KOPT-K1 (cell line): ENCODE measurements at regions not wholly inside any gene's neighbourhood (a gene's known extent, or its start where the extent isn't known, plus 50 kb on each side); places are given as distances from the start of the nearest gene placed in this dataset.

Experiments used
- H3K27ac ChIP-seq: fragments of 200-600 bp; sonication (generic); 2 replicates; pipeline ENCODE4 v1.5.1; 2016; ENCODE audit warnings: antibody characterized with exemption, mild to moderate bottlenecking, low read depth, low read length; ENCODE audit not compliant: poor library complexity, severe bottlenecking
- H3K36me3 ChIP-seq: fragments of 200-600 bp; sonication (generic); 2 replicates; pipeline ENCODE4 v1.5.1; 2017; ENCODE audit warnings: antibody characterized with exemption, mild to moderate bottlenecking, low read length, moderate library complexity; ENCODE audit not compliant: insufficient read depth
- H3K9me3 ChIP-seq: fragments of 200-600 bp; sonication (generic); 2 replicates; pipeline ENCODE4 v1.5.1; 2017; ENCODE audit warnings: antibody characterized with exemption, low read length, mild to moderate bottlenecking; ENCODE audit not compliant: insufficient read depth, poor library complexity, severe bottlenecking

DNA sequence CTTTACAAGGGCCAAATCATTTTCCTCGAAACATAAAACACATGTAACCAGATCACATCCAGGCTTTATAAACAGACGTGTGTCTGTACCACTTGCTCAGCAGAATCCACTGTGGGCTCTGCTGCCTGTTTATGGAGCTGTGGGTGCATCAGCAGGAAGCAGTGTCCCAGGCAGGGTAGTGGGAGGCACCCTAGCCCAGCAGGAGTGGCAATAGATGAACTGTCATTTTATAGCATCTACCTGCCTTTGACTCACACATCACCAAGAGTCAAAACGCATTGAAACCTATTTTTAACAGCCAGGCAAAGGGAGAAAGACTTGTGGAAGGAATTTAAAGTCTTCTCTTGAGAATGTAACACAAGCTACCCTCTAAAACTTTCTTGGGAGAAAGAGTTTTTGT lies 169.1 kb upstream of the TENM3 start:
- Histone ChIP-seq H3K9me3 (no peaks in the 10 kb centered on the region), H3K36me3 (no peaks in the 10 kb centered on the region), H3K27ac (no peak overlapping the region)

GRCh38 chr4:182074810-182075209 lies 168.4 kb upstream of the TENM3 start:
- H3K9me3 ChIP-seq, result no peaks in the 10 kb centered on the region
- H3K27ac ChIP-seq, result no peak overlapping the region
- H3K36me3 ChIP-seq, result no peaks in the 10 kb centered on the region

- H3K27ac ChIP-seq, result no peak overlapping the region
- no peaks in the 10 kb centered on the region for H3K9me3 ChIP-seq
- H3K36me3 ChIP-seq, result no peaks in the 10 kb centered on the region
Measured at GRCh38 chr4:182082910-182083309, 160.3 kb upstream of the TENM3 start.

DNA sequence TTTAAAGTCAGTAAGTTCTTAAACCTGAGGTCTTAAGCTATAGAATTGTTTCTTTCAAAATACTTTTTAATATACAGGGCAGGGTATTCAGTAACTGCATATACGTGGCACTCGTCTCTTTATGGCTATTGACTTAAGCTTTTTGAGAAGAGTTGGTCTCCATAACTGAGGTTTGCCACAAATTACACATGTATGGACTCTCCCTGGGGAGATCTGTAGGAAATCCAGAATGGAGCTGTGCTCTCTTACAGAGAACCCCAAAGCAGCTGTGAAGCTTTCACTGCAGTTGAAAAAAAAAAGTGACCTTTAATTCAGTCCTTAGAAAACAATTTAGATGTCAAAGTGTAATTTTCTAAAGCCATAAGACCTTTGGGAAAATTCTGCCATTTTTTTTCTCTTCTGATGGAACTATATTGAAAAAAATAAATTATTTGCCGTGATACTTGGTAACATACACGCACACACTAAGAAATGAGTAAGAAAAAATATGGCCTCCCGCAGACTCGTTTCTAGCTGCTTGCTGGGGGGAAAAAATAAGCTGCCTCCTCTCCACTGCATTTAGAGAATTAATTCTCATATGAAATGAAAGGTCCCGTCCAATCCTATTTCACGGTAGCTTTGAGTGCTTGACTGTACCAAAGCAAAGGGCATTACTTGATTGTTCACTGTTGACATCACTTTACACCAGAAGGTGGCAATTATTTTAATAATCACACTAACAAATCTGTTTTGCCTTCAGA lies 159.4 kb upstream of the TENM3 start:
- no peak overlapping the region for H3K27ac ChIP-seq
- no peaks in the 10 kb centered on the region for H3K9me3 ChIP-seq
- no peaks in the 10 kb centered on the region for H3K36me3 ChIP-seq

DNA sequence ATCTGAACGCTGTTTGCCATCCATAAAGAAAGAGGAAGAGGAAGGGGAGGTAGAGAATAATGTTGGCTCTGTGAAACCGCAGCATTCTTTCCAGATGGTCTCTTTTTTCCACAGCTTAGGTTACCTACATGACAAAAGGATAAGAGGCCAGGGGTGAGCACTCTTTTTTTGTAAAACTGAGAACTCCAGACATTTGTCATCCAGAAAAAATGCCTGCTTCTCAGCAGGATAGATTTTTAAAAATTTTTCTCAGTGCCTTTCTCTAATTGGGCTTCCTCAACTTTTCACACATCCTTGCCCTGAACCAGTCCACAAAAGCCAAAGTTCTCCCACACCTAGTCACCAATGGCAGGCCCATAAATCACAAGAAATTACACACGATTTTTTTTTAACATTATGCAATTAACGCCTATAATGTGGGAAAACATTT lies 158.1 kb upstream of the TENM3 start:
- Histone ChIP-seq H3K9me3 (no peaks in the 10 kb centered on the region), H3K27ac (no peak overlapping the region), H3K36me3 (no peaks in the 10 kb centered on the region)

- H3K9me3 ChIP-seq, result no peaks in the 10 kb centered on the region
- H3K36me3 ChIP-seq, result no peaks in the 10 kb centered on the region
- no peak overlapping the region for H3K27ac ChIP-seq
Measured at GRCh38 chr4:182089326-182089725, 153.9 kb upstream of the TENM3 start.

DNA sequence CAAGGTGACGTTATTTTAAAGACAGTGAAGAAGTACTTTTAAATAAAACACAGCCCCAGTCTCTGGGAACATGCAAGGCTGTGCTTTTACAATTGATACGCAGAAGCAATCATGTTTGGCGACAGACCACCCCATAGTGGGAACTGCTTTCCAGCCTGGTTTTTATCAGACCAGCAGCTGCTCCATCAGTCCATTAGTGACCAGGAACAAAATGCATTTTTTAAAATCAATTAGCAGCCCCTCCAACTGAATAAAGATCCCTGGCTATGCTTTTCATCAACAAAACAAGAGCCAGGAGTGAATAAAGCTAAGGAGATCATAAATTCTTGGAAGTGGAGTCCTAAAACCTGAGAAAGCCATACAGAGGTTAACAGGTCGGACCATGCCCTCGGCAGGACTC lies 153.0 kb upstream of the TENM3 start:
- no peaks in the 10 kb centered on the region for H3K9me3 ChIP-seq
- no peak overlapping the region for H3K27ac ChIP-seq
- no peaks in the 10 kb centered on the region for H3K36me3 ChIP-seq

DNA sequence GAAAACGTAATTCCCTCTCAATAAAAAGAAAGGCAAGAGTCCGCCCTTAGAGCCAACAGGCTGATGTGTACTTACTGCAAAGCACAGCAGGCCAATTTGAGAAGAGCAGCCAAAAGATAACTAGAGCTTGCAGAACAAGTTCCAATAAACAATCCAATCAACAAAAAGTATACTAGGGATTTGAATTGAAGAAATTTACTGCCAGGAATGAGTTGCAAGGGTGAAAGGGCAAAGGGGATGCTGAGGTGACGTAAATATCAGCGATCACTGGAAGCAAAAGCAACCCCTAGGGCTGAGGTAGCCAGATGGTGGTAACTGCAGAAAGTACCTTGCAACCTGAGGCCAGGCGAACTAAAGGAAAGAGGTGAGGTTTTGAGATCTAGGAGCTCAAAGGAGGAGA lies 152.1 kb upstream of the TENM3 start:
- no peaks in the 10 kb centered on the region for H3K36me3 ChIP-seq
- no peaks in the 10 kb centered on the region for H3K9me3 ChIP-seq
- no peak overlapping the region for H3K27ac ChIP-seq

- Histone ChIP-seq H3K27ac (no peak overlapping the region), H3K36me3 (no peaks in the 10 kb centered on the region), H3K9me3 (no peaks in the 10 kb centered on the region)
Measured at GRCh38 chr4:182093431-182093831, 149.8 kb upstream of the TENM3 start.

GRCh38 chr4:182093935-182094334 lies 149.3 kb upstream of the TENM3 start:
- H3K9me3 ChIP-seq, result no peaks in the 10 kb centered on the region
- H3K27ac ChIP-seq, result no peak overlapping the region
- no peaks in the 10 kb centered on the region for H3K36me3 ChIP-seq

- no peak overlapping the region for H3K27ac ChIP-seq
- no peaks in the 10 kb centered on the region for H3K9me3 ChIP-seq
- H3K36me3 ChIP-seq, result no peaks in the 10 kb centered on the region
Measured at GRCh38 chr4:182101618-182102017, 141.6 kb upstream of the TENM3 start.

DNA sequence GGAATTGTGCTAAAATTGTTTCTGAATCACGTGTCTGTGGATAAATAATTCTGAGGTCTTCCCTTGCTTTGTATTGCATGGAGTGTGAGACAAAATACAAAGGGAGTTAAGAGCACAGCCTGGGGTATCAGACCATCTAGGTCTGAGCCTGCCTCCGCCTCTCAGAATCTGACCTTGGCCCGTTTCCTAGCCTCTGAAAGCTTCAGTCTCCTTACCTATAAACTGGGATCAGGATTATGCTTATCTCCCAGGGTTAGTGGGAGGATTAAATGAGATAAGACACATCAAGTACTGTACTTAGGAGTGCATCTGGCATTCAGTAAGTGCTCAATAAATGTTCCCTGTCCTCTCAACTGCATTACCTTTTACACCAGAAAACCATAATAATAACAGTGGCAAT lies 140.6 kb upstream of the TENM3 start:
- H3K36me3 ChIP-seq, result no peaks in the 10 kb centered on the region
- no peaks in the 10 kb centered on the region for H3K9me3 ChIP-seq
- H3K27ac ChIP-seq, result no peak overlapping the region

DNA sequence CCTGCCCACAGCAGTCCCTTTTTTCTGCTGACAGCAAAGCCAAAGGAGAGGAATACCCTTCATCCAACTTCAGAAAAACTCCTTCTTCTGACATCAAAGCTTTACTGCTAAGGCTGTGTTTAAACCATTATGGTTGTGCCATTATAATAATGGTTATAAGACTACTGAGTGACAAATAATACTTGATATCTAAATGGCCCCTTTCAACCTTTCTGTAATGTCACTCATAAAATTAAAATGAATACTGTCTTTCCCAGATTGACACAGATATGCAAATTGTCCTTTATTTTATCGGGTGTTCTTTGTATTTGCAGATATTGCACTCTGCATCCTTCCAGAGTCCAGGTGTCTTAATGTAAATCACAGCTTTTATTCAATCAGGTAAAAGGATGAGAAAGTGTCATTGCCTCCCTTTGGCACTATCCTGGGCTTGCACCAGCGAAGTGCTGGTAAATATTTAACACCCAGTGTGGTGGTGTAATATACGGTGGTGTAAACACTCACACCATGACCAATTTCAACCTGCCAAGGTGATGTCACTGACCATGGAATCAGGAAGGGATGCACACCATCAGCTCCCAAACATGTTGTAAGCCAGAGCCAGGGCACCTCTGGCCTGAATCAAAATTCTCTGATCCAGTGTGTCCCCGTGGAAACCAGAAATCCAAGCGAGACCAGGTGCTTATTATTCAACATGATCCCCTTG lies 139.4 kb upstream of the TENM3 start:
- H3K27ac ChIP-seq, result no peak overlapping the region
- no peaks in the 10 kb centered on the region for H3K9me3 ChIP-seq
- H3K36me3 ChIP-seq, result no peaks in the 10 kb centered on the region

- Histone ChIP-seq H3K9me3 (no peaks in the 10 kb centered on the region), H3K27ac (no peak overlapping the region), H3K36me3 (no peaks in the 10 kb centered on the region)
Measured at GRCh38 chr4:182105416-182105815, 137.8 kb upstream of the TENM3 start.

- Histone ChIP-seq H3K9me3 (no peaks in the 10 kb centered on the region), H3K27ac (no peak overlapping the region), H3K36me3 (no peaks in the 10 kb centered on the region)
Measured at GRCh38 chr4:182107931-182108330, 135.3 kb upstream of the TENM3 start.

GRCh38 chr4:182111586-182111985 lies 131.6 kb upstream of the TENM3 start:
- Histone ChIP-seq H3K9me3 (no peaks in the 10 kb centered on the region), H3K36me3 (no peaks in the 10 kb centered on the region), H3K27ac (no peak overlapping the region)
